Midbrain (tissue), 1 donor: ENCODE measurements at regions not wholly inside any gene's neighbourhood (a gene's known extent, or its start where the extent isn't known, plus 50 kb on each side); places are given as distances from the start of the nearest gene placed in this dataset.
"Not testable (repeated sequence)": the region's sequence is repeated elsewhere in the genome, so short reads cannot be mapped to it uniquely, and the experiment has no call there.

Experiments
- DNase-seq: peaks from one replicate; lab custom pipeline; 2025; lab: John Stamatoyannopoulos, UW

GRCh38 chr13:65808061-65808460 lies 1422.1 kb downstream of the PCDH9 start:
- DNase-seq, result no peak

- DNase-seq, result no peak
Measured at GRCh38 chr13:65803530-65804392, 1426.4 kb downstream of the PCDH9 start.

GRCh38 chr13:65789815-65790214 lies 1440.3 kb downstream of the PCDH9 start:
- DNase-seq, result no peak

- no peak for DNase-seq
Measured at GRCh38 chr13:65787082-65787481, 1443.1 kb downstream of the PCDH9 start.

- no peak for DNase-seq
Measured at GRCh38 chr13:65784088-65784816, 1445.9 kb downstream of the PCDH9 start.

GRCh38 chr13:65783383-65783782 lies 1446.8 kb downstream of the PCDH9 start:
- no peak for DNase-seq

- not testable (repeated sequence) for DNase-seq
Measured at GRCh38 chr13:65771704-65772313, 1458.3 kb downstream of the PCDH9 start.

GRCh38 chr13:65768545-65768944 lies 1461.6 kb downstream of the PCDH9 start:
- DNase-seq, result no peak

- DNase-seq, result no peak
Measured at GRCh38 chr13:65763811-65764210, 1466.3 kb downstream of the PCDH9 start.

- no peak for DNase-seq
Measured at GRCh38 chr13:65762012-65762411, 1468.1 kb downstream of the PCDH9 start.

GRCh38 chr13:65756071-65756671 lies 1474.0 kb downstream of the PCDH9 start:
- no peak for DNase-seq

- DNase-seq, result no peak
Measured at GRCh38 chr13:65748227-65748626, 1481.9 kb downstream of the PCDH9 start.

- DNase-seq, result no peak
Measured at GRCh38 chr13:65746406-65746921, 1483.7 kb downstream of the PCDH9 start.

GRCh38 chr13:65744836-65745235 lies 1485.3 kb downstream of the PCDH9 start:
- DNase-seq, result no peak

- no peak for DNase-seq
Measured at GRCh38 chr13:65733110-65733509, 1497.0 kb downstream of the PCDH9 start.

GRCh38 chr13:65727070-65727469 lies 1503.1 kb downstream of the PCDH9 start:
- DNase-seq, result no peak

GRCh38 chr13:65725006-65725405 lies 1505.1 kb downstream of the PCDH9 start:
- no peak for DNase-seq

GRCh38 chr13:65724226-65724625 lies 1505.9 kb downstream of the PCDH9 start:
- no peak for DNase-seq

GRCh38 chr13:65722506-65722905 lies 1507.6 kb downstream of the PCDH9 start:
- DNase-seq, result no peak

- no peak for DNase-seq
Measured at GRCh38 chr13:65719831-65720230, 1510.3 kb downstream of the PCDH9 start.

- no peak for DNase-seq
Measured at GRCh38 chr13:65710514-65710913, 1519.6 kb downstream of the PCDH9 start.

GRCh38 chr13:65697843-65698242 lies 1532.3 kb downstream of the PCDH9 start:
- DNase-seq, result no peak
